A549 (cell line): ENCODE measurements at regions not wholly inside any gene's neighbourhood (a gene's known extent, or its start where the extent isn't known, plus 50 kb on each side); places are given as distances from the start of the nearest gene placed in this dataset.

Source experiments
- ATAC-seq, 2 experiments: fragments of 200-7000 bp in 1 of 2; fragments of >200 bp in 1 of 2; cut with Nextera tagmentation in 1 of 2; cut with Tn5 transposase in 1 of 2; 3 replicates each; pipeline versions ENCODE4 v1.8.0 to v1.9.1; 2018 to 2020; ENCODE audit warnings: mild to moderate bottlenecking in 1 of 2, moderate library complexity in 1 of 2
- CTCF ChIA-PET: fragments of 300-600 bp; sonication (Branson Sonifier 250); formaldehyde crosslinking; extraction: SDS; loops from one replicate; lab custom pipeline; 2021; ENCODE audit warnings: antibody characterized with exemption, inconsistent platforms; lab: Yijun Ruan, JAX
- POLR2A ChIA-PET: fragments of 350-600 bp; formaldehyde crosslinking; extraction: SDS; loops from one replicate; lab custom pipeline; 2021; ENCODE audit warnings: antibody characterized with exemption, inconsistent platforms; lab: Yijun Ruan, JAX
- DNase-seq, 2 experiments: peaks; one replicate each; pipeline versions ENCODE4 v3.0.0 to v3.0.0-alpha.2; 2011 to 2016; ENCODE audit warnings: low read depth in 1 of 2, low spot score in 1 of 2
- FAIRE-seq: peaks from 2 replicates; lab custom pipeline; 2011; peaks lifted over from hg19 to GRCh38; lab: Jason Lieb, UNC
- H3K27ac ChIP-seq, 2 experiments: fragments of >200 bp; sonication (Bioruptor Twin); formaldehyde crosslinking; 3 replicates each; pipeline ENCODE4 v1.5.1; 2016 to 2017
- H3K4me1 ChIP-seq: fragments of >200 bp; sonication (Bioruptor Twin); formaldehyde crosslinking; 3 replicates; pipeline ENCODE4 v1.6.1; 2016
- H3K4me2 ChIP-seq: fragments of >200 bp; sonication (Bioruptor Twin); formaldehyde crosslinking; 3 replicates; pipeline ENCODE4 v1.6.1; 2016
- H3K4me3 ChIP-seq: fragments of >200 bp; sonication (Bioruptor Twin); formaldehyde crosslinking; 3 replicates; pipeline ENCODE4 v1.5.1; 2016
- H3K9me3 ChIP-seq: fragments of >200 bp; sonication (Bioruptor Twin); formaldehyde crosslinking; 3 replicates; pipeline ENCODE4 v1.6.1; 2016
- CEBPB ChIP-seq, 2 experiments: fragments of >200 bp in 1 of 2; sonication (Bioruptor Twin) in 1 of 2; formaldehyde crosslinking in 1 of 2; IDR thresholded peaks; 2 replicates each; pipeline ENCODE4 v1.6.1; 2012 to 2016
- CHD2 ChIP-seq: fragments of 150-350 bp; IDR thresholded peaks from 2 replicates; pipeline ENCODE4 v1.6.1; 2014; ENCODE audit warnings: low read length; ENCODE audit not compliant: partially characterized antibody
- CHD4 ChIP-seq: fragments of 200-600 bp; sonication (generic); IDR thresholded peaks from 2 replicates; pipeline ENCODE4 v1.6.1; 2016; ENCODE audit warnings: antibody characterized with exemption, mild to moderate bottlenecking, borderline replicate concordance
- EHF ChIP-seq: fragments of 250-450 bp; sonication (Bioruptor Pico); IDR thresholded peaks from 2 replicates; pipeline ENCODE4 v1.5.0; 2020; ENCODE audit warnings: mild to moderate bottlenecking
- EP300 ChIP-seq, 2 experiments: fragments of >200 bp; sonication (Bioruptor Twin); formaldehyde crosslinking; IDR thresholded peaks; 2 replicates in 1 of 2; 3 replicates in 1 of 2; pipeline ENCODE4 v1.6.1; 2016 to 2017
- HDAC2 ChIP-seq: fragments of 200-600 bp; sonication (generic); IDR thresholded peaks from 2 replicates; pipeline ENCODE4 v1.6.1; 2016
- HEYL ChIP-seq: fragments of 250-450 bp; sonication (Bioruptor Pico); IDR thresholded peaks from 2 replicates; pipeline ENCODE4 v1.8.0; 2021; ENCODE audit warnings: mild to moderate bottlenecking, moderate library complexity
- HOXA7 ChIP-seq: fragments of 250-450 bp; sonication (Bioruptor Pico); IDR thresholded peaks from 2 replicates; pipeline ENCODE4 v1.5.0; 2020; ENCODE audit warnings: mild to moderate bottlenecking, moderate library complexity
- HOXB5 ChIP-seq: fragments of 250-450 bp; sonication (Bioruptor Pico); IDR thresholded peaks from 2 replicates; pipeline ENCODE4 v1.5.0; 2020; ENCODE audit warnings: mild to moderate bottlenecking, moderate library complexity
- JUN ChIP-seq, 2 experiments: fragments of >200 bp; sonication (Bioruptor Twin); formaldehyde crosslinking; IDR thresholded peaks; 2 replicates in 1 of 2; 3 replicates in 1 of 2; pipeline ENCODE4 v1.6.1; 2016 to 2017
- JUNB ChIP-seq: fragments of >200 bp; sonication (Bioruptor Twin); formaldehyde crosslinking; IDR thresholded peaks from 2 replicates; pipeline ENCODE4 v1.6.1; 2016
- KDM5A ChIP-seq: fragments of 200-600 bp; sonication (generic); IDR thresholded peaks from 2 replicates; pipeline ENCODE4 v1.6.1; 2016; ENCODE audit warnings: antibody characterized with exemption, mild to moderate bottlenecking
- MAZ ChIP-seq: fragments of 150-350 bp; IDR thresholded peaks from 2 replicates; pipeline ENCODE4 v1.6.1; 2014; ENCODE audit warnings: antibody characterized with exemption, low read depth, low read length, borderline replicate concordance
- PHF8 ChIP-seq: fragments of 200-600 bp; sonication (generic); IDR thresholded peaks from 2 replicates; pipeline ENCODE4 v1.6.1; 2016; ENCODE audit warnings: low read depth, mild to moderate bottlenecking, antibody characterized with exemption, moderate library complexity, borderline replicate concordance
- POLR2A ChIP-seq: IDR thresholded peaks from 2 replicates; pipeline ENCODE4 v1.6.1; 2012; ENCODE audit warnings: mild to moderate bottlenecking, low read length
- RARB ChIP-seq: fragments of 250-450 bp; sonication (Bioruptor Pico); IDR thresholded peaks from 2 replicates; pipeline ENCODE4 v1.8.0; 2021; ENCODE audit warnings: mild to moderate bottlenecking, moderate library complexity
- RCOR1 ChIP-seq: fragments of 150-350 bp; IDR thresholded peaks from 2 replicates; pipeline ENCODE4 v1.6.1; 2014; ENCODE audit warnings: antibody characterized with exemption, low read length, low read depth
- SMC3 ChIP-seq: fragments of >200 bp; sonication (Bioruptor Twin); formaldehyde crosslinking; IDR thresholded peaks from 3 replicates; pipeline ENCODE4 v1.6.1; 2018; ENCODE audit warnings: inconsistent platforms
- SREBF2 ChIP-seq: fragments of 450-650 bp; IDR thresholded peaks from 2 replicates; pipeline ENCODE4 v1.6.1; 2014; ENCODE audit warnings: mild to moderate bottlenecking, moderate library complexity
- ZFP36 ChIP-seq: fragments of 450-650 bp; IDR thresholded peaks from 2 replicates; pipeline ENCODE4 v1.6.1; 2014; ENCODE audit warnings: borderline replicate concordance; ENCODE audit not compliant: partially characterized antibody
- WGBS: methylation state at CpG from one replicate; pipeline ENCODE4 v1.1.6; 2017; ENCODE audit errors: missing lambda C conversion rate; 5-methylcytosine and 5-hydroxymethylcytosine counted together
- TF ChIP-seq, protein P1 (sequence below): IDR thresholded peaks from 2 replicates; pipeline ENCODE4 v1.6.1; 2012; ENCODE audit warnings: low read depth, borderline replicate concordance
- TF ChIP-seq, protein P2 (sequence below): IDR thresholded peaks from 2 replicates; pipeline ENCODE4 v1.6.1; 2012
- TF ChIP-seq, protein P3 (sequence below): fragments of 200-600 bp; sonication (generic); IDR thresholded peaks from 2 replicates; pipeline ENCODE4 v1.6.1; 2016; ENCODE audit warnings: antibody characterized with exemption, mild to moderate bottlenecking, moderate library complexity
- TF ChIP-seq, protein P4 (sequence below): fragments of >200 bp; sonication (Bioruptor Twin); formaldehyde crosslinking; IDR thresholded peaks from 2 replicates; pipeline ENCODE4 v1.6.1; 2016

- Histone ChIP-seq H3K4me3 (no peak overlapping the region), H3K9me3 (no peaks in the 10 kb centered on the region), H3K27ac (no peak overlapping the region), H3K4me1 (no peaks in the 10 kb centered on the region), H3K4me2 (no peak overlapping the region)
- 67% methylated on average over 1 of the region's 1 CpG for WGBS
- FAIRE-seq, result no peak
- DNase-seq, result no peak
- ChIA-PET POLR2A (no interaction called here), CTCF (interaction anchor here (1.5 kb wide), 1 partner anchor 20 kb away, joined by 3 read pairs; no protein-coding TSS in a partner anchor)
- TF ChIP-seq HOXA7 (CRISPR knock-in tag) (no peak), SREBF2 (no peak), POLR2A (no peak), ZFP36 (no peak), KDM5A (no peak), RCOR1 (no peak), CHD4 (no peak), EHF (CRISPR knock-in tag) (no peak), RARB (CRISPR knock-in tag) (no peak), JUNB (no peak), MAZ (no peak), PHF8 (no peak), HDAC2 (no peak)
- TF ChIP-seq, protein P1, sequence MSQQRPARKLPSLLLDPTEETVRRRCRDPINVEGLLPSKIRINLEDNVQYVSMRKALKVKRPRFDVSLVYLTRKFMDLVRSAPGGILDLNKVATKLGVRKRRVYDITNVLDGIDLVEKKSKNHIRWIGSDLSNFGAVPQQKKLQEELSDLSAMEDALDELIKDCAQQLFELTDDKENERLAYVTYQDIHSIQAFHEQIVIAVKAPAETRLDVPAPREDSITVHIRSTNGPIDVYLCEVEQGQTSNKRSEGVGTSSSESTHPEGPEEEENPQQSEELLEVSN, result no peak
- TF ChIP-seq, protein P2, sequence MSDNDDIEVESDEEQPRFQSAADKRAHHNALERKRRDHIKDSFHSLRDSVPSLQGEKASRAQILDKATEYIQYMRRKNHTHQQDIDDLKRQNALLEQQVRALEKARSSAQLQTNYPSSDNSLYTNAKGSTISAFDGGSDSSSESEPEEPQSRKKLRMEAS, result no peak
- TF ChIP-seq, protein P3, sequence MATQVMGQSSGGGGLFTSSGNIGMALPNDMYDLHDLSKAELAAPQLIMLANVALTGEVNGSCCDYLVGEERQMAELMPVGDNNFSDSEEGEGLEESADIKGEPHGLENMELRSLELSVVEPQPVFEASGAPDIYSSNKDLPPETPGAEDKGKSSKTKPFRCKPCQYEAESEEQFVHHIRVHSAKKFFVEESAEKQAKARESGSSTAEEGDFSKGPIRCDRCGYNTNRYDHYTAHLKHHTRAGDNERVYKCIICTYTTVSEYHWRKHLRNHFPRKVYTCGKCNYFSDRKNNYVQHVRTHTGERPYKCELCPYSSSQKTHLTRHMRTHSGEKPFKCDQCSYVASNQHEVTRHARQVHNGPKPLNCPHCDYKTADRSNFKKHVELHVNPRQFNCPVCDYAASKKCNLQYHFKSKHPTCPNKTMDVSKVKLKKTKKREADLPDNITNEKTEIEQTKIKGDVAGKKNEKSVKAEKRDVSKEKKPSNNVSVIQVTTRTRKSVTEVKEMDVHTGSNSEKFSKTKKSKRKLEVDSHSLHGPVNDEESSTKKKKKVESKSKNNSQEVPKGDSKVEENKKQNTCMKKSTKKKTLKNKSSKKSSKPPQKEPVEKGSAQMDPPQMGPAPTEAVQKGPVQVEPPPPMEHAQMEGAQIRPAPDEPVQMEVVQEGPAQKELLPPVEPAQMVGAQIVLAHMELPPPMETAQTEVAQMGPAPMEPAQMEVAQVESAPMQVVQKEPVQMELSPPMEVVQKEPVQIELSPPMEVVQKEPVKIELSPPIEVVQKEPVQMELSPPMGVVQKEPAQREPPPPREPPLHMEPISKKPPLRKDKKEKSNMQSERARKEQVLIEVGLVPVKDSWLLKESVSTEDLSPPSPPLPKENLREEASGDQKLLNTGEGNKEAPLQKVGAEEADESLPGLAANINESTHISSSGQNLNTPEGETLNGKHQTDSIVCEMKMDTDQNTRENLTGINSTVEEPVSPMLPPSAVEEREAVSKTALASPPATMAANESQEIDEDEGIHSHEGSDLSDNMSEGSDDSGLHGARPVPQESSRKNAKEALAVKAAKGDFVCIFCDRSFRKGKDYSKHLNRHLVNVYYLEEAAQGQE, result no peak
- TF ChIP-seq, protein P4, sequence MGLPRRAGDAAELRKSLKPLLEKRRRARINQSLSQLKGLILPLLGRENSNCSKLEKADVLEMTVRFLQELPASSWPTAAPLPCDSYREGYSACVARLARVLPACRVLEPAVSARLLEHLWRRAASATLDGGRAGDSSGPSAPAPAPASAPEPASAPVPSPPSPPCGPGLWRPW, result no peak
- no peak for ATAC-seq
Observed at GRCh38 chr4:114091546-114091945, 112.1 kb upstream of the ARSJ start.

DNA sequence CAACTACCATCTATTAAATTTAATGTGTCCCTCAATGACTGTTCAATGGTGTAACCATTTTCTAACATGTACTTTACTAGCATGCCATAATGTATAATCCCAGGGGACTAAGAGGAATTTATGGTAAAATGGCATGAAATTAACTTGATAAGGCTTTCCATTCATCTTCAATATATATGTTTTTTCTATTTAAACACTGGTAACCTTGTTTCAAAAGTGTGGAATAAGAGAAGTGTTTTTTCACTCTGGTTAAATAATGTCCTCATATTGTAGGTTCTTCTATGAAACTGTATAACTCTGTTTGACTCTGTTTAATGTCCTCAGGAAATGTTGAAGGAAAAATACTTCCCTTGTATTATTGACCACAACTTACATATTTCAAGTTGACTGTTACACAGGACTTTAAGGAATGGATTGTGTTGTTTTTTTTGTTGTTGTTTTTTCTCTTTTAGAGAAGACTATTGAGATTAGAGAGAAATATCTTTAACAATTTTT lies 113.8 kb upstream of the ARSJ start:
- no peak for TF ChIP-seq HEYL (CRISPR knock-in tag)
- DNase-seq, result no peak
- CTCF ChIA-PET, result no interaction called here
- H3K4me3 ChIP-seq, result no peak overlapping the region
- no peak for FAIRE-seq
- ATAC-seq, result no peak
- H3K9me3 ChIP-seq, result no peaks in the 10 kb centered on the region
- H3K4me2 ChIP-seq, result no peak overlapping the region
- no peaks in the 10 kb centered on the region for H3K4me1 ChIP-seq
- POLR2A ChIA-PET, result no interaction called here
- no peak overlapping the region for H3K27ac ChIP-seq

DNA sequence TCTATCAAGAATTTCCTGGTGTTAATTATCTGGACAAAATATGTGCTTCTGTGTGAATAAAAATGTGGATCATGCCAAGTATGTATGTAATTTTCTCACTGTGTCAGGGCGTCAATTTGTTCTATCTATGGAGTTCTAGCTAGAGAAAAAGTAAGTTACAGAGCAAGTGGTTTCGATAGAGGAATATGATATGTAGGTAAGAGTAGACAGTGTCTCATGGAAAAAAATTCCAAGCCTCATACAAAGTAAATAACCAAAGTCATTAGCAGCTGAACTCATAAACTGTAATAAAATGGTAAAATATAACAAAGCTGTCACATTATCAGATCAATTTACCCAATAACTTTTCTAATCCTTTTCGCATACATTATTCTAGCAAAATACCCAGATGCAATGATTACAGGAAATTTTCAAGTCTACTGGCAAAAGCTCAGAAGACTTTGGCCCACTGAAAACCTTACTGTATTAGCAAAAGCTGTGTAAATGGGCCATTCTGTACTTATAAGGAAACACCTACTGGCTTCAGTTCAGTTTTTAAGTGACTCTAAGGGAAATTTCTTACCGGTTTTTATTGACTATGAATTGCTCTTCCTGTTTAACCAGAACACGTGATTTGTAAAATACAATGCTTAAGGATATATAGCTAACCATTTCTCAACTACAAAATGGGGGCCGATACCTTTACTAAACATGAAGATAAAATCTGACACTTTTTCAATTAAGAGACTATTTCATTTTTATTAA lies 121.0 kb upstream of the ARSJ start:
- no peak for FAIRE-seq
- Histone ChIP-seq H3K4me1 (no peaks in the 10 kb centered on the region), H3K9me3 (no peaks in the 10 kb centered on the region), H3K4me3 (no peak overlapping the region), H3K4me2 (no peak overlapping the region), H3K27ac (no peak overlapping the region)
- ChIA-PET CTCF (interaction anchor here (1.2 kb wide), 1 partner anchor 11 kb away, joined by 3 read pairs; no protein-coding TSS in a partner anchor), POLR2A (no interaction called here)
- ATAC-seq, result no peak
- TF ChIP-seq KDM5A (no peak), JUN (IDR thresholded peaks at IDR 0.05) (no peak), CEBPB (IDR thresholded peaks at IDR 0.05) (no peak), HOXB5 (CRISPR knock-in tag) (no peak), SMC3 (no peak), PHF8 (no peak), CHD2 (no peak), ZFP36 (no peak), EP300 (IDR thresholded peaks at IDR 0.05) (no peak)
- DNase-seq, result no peak
- WGBS, result 79% methylated on average over 6 of the region's 6 CpGs
